PFSK-1 (cell line): ENCODE measurements at regions not wholly inside any gene's neighbourhood (a gene's known extent, or its start where the extent isn't known, plus 50 kb on each side); places are given as distances from the start of the nearest gene placed in this dataset.

Source experiments
- POLR2AphosphoS5 ChIP-seq: IDR thresholded peaks from 2 replicates; pipeline ENCODE4 v1.6.1; 2012; ENCODE audit warnings: low read depth, mild to moderate bottlenecking, control low read depth, low read length, moderate library complexity
- TF ChIP-seq, protein P1 (sequence below), 2 experiments: IDR thresholded peaks; 2 replicates each; pipeline versions ENCODE4 v1.6.1 to v1.8.0; 2011 to 2012; ENCODE audit warnings: low read depth in 2 of 2, low read length in 2 of 2, control low read depth in 1 of 2, inconsistent platforms in 1 of 2, mild to moderate bottlenecking in 1 of 2, moderate library complexity in 1 of 2; ENCODE audit not compliant: insufficient read depth in 1 of 2

DNA sequence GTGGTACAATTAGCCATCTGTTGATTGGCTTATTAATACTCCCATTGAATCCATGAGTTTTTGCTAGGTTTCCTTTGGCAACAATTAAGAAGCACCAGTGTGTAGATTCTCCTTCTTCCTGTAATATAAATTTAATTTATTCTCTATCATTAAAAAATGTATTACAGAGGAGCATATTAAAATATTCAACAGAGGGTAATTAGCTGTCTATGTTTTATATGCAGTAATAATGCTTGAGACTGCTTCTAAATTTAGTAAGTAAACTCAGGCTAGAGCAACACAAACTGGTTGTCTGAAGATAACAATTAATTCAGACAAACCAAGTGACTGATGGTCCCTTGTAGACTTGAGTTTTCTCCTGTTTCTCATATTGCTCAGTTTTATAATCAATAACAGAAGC is 192.4 kb downstream of the FAT4 start:
- TF ChIP-seq, protein P1, sequence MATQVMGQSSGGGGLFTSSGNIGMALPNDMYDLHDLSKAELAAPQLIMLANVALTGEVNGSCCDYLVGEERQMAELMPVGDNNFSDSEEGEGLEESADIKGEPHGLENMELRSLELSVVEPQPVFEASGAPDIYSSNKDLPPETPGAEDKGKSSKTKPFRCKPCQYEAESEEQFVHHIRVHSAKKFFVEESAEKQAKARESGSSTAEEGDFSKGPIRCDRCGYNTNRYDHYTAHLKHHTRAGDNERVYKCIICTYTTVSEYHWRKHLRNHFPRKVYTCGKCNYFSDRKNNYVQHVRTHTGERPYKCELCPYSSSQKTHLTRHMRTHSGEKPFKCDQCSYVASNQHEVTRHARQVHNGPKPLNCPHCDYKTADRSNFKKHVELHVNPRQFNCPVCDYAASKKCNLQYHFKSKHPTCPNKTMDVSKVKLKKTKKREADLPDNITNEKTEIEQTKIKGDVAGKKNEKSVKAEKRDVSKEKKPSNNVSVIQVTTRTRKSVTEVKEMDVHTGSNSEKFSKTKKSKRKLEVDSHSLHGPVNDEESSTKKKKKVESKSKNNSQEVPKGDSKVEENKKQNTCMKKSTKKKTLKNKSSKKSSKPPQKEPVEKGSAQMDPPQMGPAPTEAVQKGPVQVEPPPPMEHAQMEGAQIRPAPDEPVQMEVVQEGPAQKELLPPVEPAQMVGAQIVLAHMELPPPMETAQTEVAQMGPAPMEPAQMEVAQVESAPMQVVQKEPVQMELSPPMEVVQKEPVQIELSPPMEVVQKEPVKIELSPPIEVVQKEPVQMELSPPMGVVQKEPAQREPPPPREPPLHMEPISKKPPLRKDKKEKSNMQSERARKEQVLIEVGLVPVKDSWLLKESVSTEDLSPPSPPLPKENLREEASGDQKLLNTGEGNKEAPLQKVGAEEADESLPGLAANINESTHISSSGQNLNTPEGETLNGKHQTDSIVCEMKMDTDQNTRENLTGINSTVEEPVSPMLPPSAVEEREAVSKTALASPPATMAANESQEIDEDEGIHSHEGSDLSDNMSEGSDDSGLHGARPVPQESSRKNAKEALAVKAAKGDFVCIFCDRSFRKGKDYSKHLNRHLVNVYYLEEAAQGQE (IDR thresholded peaks at IDR 0.05; ENCODE audit: insufficient read depth in 1 of 2, low read depth in 2 of 2, low read length in 2 of 2) = no peak
- no peak for TF ChIP-seq POLR2AphosphoS5
